H1 (cell line): ENCODE measurements at regions not wholly inside any gene's neighbourhood (a gene's known extent, or its start where the extent isn't known, plus 50 kb on each side); places are given as distances from the start of the nearest gene placed in this dataset.

Source experiments
- RAD21 ChIP-seq, 2 experiments: IDR thresholded peaks in 1 of 2; conservative IDR thresholded peaks in 1 of 2; 2 replicates each; pipeline ENCODE4 v1.6.1; 2011; ENCODE audit warnings: low read depth in 2 of 2, low read length in 2 of 2, improper control_type of control experiment in 1 of 2, inconsistent platforms in 1 of 2, mild to moderate bottlenecking in 1 of 2, moderate library complexity in 1 of 2
- SP2 ChIP-seq: IDR thresholded peaks from 2 replicates; pipeline ENCODE4 v1.6.1; 2012; ENCODE audit warnings: mild to moderate bottlenecking, low read length, inconsistent platforms
- TF ChIP-seq, protein P1 (sequence below): IDR thresholded peaks from 2 replicates; pipeline ENCODE4 v1.6.1; 2012; ENCODE audit warnings: low read length, inconsistent platforms

DNA sequence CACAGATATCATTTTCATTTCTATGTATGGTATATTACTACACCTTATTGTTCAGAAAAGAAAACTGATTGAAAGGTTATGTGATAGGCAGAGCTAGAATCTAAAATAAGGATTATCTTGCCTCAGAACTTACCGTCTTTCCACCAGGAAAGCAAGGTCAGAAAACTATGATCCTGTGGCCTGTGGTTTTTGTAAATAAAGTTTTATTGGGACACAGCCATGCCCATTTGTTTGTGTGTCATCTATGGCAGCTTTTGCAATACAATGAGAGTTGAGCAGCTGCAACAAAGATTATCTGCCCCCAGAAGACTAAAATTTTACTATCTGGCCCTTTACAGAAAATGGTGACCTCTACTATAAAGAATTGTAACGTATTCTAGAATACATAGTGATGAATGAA lies 314.7 kb upstream of the SLCO3A1 start (continued):
- no peak for TF ChIP-seq RAD21 (IDR thresholded peaks at IDR 0.05 in 1 of 2, conservative IDR thresholded peaks at IDR 0.05 in 1 of 2; ENCODE audit: low read depth in 2 of 2, low read length in 2 of 2)
- TF ChIP-seq SP2 = no peak
- TF ChIP-seq, protein P1, sequence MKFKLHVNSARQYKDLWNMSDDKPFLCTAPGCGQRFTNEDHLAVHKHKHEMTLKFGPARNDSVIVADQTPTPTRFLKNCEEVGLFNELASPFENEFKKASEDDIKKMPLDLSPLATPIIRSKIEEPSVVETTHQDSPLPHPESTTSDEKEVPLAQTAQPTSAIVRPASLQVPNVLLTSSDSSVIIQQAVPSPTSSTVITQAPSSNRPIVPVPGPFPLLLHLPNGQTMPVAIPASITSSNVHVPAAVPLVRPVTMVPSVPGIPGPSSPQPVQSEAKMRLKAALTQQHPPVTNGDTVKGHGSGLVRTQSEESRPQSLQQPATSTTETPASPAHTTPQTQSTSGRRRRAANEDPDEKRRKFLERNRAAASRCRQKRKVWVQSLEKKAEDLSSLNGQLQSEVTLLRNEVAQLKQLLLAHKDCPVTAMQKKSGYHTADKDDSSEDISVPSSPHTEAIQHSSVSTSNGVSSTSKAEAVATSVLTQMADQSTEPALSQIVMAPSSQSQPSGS = no peak
